HL-60 (cell line): ENCODE measurements at regions not wholly inside any gene's neighbourhood (a gene's known extent, or its start where the extent isn't known, plus 50 kb on each side); places are given as distances from the start of the nearest gene placed in this dataset.

Experiments used
- DNase-seq, 2 experiments: peaks; one replicate each; pipeline ENCODE4 v3.0.0-alpha.2; 2010 to 2020; ENCODE audit warnings: low read depth in 1 of 2, low spot score in 1 of 2
- H3K27ac ChIP-seq: fragments of 250-450 bp; sonication (Bioruptor Pico); replicated peaks from 2 replicates; pipeline ENCODE4 v1.5.1; 2020; ENCODE audit warnings: mild to moderate bottlenecking, moderate library complexity
- H3K27me3 ChIP-seq: fragments of 250-450 bp; sonication (Bioruptor Pico); 2 replicates; pipeline ENCODE4 v1.5.1; 2021; ENCODE audit warnings: mild to moderate bottlenecking, moderate library complexity; ENCODE audit not compliant: insufficient read depth, poor library complexity, severe bottlenecking
- H3K4me3 ChIP-seq: replicated peaks from 2 replicates; pipeline ENCODE4 v1.5.1; 2011; ENCODE audit warnings: mild to moderate bottlenecking, control low read depth, low read length; ENCODE audit not compliant: insufficient read depth
- GABPA ChIP-seq: IDR thresholded peaks from 2 replicates; pipeline ENCODE4 v1.6.1; 2012; ENCODE audit warnings: low read depth
- POLR2AphosphoS5 ChIP-seq: IDR thresholded peaks from 2 replicates; pipeline ENCODE4 v1.6.1; 2012; ENCODE audit warnings: low read depth
- SPI1 ChIP-seq: IDR thresholded peaks from 2 replicates; pipeline ENCODE4 v1.6.1; 2012; ENCODE audit warnings: low read depth, mild to moderate bottlenecking, borderline replicate concordance
- TF ChIP-seq, protein P1 (sequence below): IDR thresholded peaks from one replicate; pipeline ENCODE4 v1.5.1; 2011; ENCODE audit warnings: low read length, control low read depth, inconsistent platforms; ENCODE audit not compliant: insufficient read depth
- TF ChIP-seq, protein P2 (sequence below): IDR thresholded peaks from 2 replicates; pipeline ENCODE4 v1.6.1; 2012; ENCODE audit warnings: low read depth; ENCODE audit not compliant: insufficient replicate concordance

DNA sequence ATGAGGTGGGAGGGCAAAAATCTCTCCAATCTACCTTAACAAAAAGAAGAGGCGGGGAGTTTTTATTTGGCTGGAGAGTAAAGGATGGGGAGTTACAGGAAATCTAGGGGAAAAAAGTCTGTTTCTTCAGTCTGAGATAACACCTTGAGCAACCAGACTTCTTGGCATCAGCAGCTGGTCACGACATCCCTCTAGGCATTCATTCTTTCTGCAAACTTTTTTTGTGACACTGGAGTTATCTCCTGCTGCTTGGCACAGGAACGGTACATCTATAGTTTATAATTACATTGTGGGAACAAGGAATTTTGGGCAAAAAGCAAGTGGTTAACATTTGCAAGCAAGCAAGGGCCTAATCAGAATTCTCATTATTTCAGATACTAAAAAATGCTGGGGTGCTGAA lies 50.6 kb upstream of the IFNGR1 start:
- TF ChIP-seq SPI1 (no peak), POLR2AphosphoS5 (no peak), GABPA (no peak)
- TF ChIP-seq, protein P1, sequence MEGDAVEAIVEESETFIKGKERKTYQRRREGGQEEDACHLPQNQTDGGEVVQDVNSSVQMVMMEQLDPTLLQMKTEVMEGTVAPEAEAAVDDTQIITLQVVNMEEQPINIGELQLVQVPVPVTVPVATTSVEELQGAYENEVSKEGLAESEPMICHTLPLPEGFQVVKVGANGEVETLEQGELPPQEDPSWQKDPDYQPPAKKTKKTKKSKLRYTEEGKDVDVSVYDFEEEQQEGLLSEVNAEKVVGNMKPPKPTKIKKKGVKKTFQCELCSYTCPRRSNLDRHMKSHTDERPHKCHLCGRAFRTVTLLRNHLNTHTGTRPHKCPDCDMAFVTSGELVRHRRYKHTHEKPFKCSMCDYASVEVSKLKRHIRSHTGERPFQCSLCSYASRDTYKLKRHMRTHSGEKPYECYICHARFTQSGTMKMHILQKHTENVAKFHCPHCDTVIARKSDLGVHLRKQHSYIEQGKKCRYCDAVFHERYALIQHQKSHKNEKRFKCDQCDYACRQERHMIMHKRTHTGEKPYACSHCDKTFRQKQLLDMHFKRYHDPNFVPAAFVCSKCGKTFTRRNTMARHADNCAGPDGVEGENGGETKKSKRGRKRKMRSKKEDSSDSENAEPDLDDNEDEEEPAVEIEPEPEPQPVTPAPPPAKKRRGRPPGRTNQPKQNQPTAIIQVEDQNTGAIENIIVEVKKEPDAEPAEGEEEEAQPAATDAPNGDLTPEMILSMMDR = no peak
- TF ChIP-seq, protein P2, sequence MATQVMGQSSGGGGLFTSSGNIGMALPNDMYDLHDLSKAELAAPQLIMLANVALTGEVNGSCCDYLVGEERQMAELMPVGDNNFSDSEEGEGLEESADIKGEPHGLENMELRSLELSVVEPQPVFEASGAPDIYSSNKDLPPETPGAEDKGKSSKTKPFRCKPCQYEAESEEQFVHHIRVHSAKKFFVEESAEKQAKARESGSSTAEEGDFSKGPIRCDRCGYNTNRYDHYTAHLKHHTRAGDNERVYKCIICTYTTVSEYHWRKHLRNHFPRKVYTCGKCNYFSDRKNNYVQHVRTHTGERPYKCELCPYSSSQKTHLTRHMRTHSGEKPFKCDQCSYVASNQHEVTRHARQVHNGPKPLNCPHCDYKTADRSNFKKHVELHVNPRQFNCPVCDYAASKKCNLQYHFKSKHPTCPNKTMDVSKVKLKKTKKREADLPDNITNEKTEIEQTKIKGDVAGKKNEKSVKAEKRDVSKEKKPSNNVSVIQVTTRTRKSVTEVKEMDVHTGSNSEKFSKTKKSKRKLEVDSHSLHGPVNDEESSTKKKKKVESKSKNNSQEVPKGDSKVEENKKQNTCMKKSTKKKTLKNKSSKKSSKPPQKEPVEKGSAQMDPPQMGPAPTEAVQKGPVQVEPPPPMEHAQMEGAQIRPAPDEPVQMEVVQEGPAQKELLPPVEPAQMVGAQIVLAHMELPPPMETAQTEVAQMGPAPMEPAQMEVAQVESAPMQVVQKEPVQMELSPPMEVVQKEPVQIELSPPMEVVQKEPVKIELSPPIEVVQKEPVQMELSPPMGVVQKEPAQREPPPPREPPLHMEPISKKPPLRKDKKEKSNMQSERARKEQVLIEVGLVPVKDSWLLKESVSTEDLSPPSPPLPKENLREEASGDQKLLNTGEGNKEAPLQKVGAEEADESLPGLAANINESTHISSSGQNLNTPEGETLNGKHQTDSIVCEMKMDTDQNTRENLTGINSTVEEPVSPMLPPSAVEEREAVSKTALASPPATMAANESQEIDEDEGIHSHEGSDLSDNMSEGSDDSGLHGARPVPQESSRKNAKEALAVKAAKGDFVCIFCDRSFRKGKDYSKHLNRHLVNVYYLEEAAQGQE = no peak
- no peaks in the 10 kb centered on the region for H3K27me3 ChIP-seq
- H3K4me3 ChIP-seq = no peak overlapping the region
- DNase-seq = no peak
- H3K27ac ChIP-seq = no peak overlapping the region

DNA sequence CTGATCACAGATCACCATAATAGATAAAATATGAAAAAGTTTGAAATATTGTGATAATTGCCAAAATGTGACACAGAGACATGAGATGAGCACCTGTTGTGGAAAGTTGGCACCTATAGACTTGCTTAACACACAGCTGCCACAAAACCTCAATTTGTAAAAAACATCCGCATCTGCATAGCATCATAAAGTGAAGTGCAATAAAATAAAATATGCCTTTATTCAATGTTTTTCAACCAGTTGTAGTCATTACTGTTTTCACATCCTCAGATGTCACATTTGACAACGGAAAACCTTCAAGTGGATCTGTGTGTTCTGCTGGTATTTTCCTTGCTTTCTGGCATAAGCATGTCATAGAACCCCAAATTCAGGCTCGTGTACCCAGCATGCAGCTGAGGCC lies 50.2 kb upstream of the IFNGR1 start:
- Histone ChIP-seq H3K27ac (no peak overlapping the region), H3K27me3 (no peaks in the 10 kb centered on the region), H3K4me3 (no peak overlapping the region)
- TF ChIP-seq POLR2AphosphoS5 = no peak
- TF ChIP-seq GABPA = no peak
- TF ChIP-seq SPI1 = no peak
- TF ChIP-seq, protein P2 = no peak
- TF ChIP-seq, protein P1 = no peak
- no peak for DNase-seq
